ENCODE measurements at regions not wholly inside any gene's neighbourhood (a gene's known extent, or its start where the extent isn't known, plus 50 kb on each side); places are given as distances from the start of the nearest gene placed in this dataset.

DNA sequence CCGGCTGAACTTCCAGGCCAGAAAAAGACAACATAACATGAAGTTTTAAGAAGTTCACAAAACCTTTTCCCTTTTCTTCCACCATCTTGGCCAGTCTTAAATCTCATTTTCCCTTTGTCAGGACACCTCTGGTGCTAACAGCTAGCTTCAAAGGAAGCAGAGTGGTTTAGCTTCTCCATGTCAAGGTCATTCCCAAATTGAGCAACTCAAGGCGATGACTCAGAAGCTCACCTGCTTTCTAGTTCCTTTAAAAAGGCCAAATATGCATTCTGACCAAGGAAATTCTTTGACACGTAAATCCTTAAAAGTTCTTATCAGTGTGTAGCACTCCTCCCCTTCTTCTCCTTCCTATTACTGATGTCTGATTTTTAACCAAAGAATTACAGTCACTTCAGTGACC lies 69.6 kb upstream of the VGLL2 start:
- H3K9me3 ChIP-seq (ENCODE audit: control insufficient read depth in 2 of 3, insufficient read depth in 1 of 3, low read length in 3 of 3) = no peaks in the 10 kb centered on the region
- no peak for DNase-seq
- no peaks in the 10 kb centered on the region for H3K36me3 ChIP-seq (ENCODE audit: control insufficient read depth in 2 of 3, insufficient read depth in 3 of 3, low read length in 3 of 3)
- no peaks in the 10 kb centered on the region for H3K4me1 ChIP-seq (ENCODE audit: control insufficient read depth in 2 of 3, insufficient read depth in 2 of 3, low read depth in 1 of 3, low read length in 3 of 3)
- no peak overlapping the region for H3K27ac ChIP-seq (ENCODE audit: low read depth in 2 of 2, low read length in 2 of 2)
- no peak for FAIRE-seq
- TF ChIP-seq, protein P1, sequence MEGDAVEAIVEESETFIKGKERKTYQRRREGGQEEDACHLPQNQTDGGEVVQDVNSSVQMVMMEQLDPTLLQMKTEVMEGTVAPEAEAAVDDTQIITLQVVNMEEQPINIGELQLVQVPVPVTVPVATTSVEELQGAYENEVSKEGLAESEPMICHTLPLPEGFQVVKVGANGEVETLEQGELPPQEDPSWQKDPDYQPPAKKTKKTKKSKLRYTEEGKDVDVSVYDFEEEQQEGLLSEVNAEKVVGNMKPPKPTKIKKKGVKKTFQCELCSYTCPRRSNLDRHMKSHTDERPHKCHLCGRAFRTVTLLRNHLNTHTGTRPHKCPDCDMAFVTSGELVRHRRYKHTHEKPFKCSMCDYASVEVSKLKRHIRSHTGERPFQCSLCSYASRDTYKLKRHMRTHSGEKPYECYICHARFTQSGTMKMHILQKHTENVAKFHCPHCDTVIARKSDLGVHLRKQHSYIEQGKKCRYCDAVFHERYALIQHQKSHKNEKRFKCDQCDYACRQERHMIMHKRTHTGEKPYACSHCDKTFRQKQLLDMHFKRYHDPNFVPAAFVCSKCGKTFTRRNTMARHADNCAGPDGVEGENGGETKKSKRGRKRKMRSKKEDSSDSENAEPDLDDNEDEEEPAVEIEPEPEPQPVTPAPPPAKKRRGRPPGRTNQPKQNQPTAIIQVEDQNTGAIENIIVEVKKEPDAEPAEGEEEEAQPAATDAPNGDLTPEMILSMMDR (IDR thresholded peaks at IDR 0.05; ENCODE audit: borderline replicate concordance, extremely low read depth, insufficient read depth) = no peak
- no peak overlapping the region for H3K4me3 ChIP-seq (ENCODE audit: low read length in 3 of 3)
- H3K9ac ChIP-seq (ENCODE audit: low read length in 3 of 3) = no peak overlapping the region
- no peaks in the 10 kb centered on the region for H3K27me3 ChIP-seq (ENCODE audit: control insufficient read depth, insufficient read depth, low read length)
- intact Hi-C loops (cut with DNase I) = no loop called here

DNA sequence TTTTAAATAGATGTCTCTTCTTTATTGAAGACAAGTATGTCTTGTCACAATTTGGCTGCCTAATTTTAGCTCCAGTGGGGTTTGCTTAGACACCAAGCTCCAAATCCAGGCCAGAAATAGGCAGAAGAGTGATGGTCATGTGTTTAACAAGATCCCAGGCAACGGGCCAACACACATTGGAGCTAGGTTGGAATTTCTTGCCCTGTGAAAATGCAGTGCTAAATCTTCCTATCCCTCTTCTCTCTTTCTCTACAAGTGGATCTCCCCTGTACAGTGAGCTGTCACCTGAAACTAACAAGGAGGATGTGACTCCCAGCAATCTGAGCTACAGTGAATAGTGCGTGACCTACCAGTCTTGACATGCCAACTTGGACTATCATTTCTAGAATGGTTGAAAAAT lies 65.3 kb upstream of the VGLL2 start:
- H3K4me1 ChIP-seq (ENCODE audit: control insufficient read depth in 2 of 3, insufficient read depth in 2 of 3, low read depth in 1 of 3, low read length in 3 of 3) = no peaks in the 10 kb centered on the region
- H3K9ac ChIP-seq (ENCODE audit: low read length in 3 of 3) = no peak overlapping the region
- H3K4me3 ChIP-seq (ENCODE audit: low read length in 3 of 3) = no peak overlapping the region
- H3K27ac ChIP-seq (ENCODE audit: low read depth in 2 of 2, low read length in 2 of 2) = no peak overlapping the region
- no peaks in the 10 kb centered on the region for H3K36me3 ChIP-seq (ENCODE audit: control insufficient read depth in 2 of 3, insufficient read depth in 3 of 3, low read length in 3 of 3)
- H3K9me3 ChIP-seq (ENCODE audit: control insufficient read depth in 2 of 3, insufficient read depth in 1 of 3, low read length in 3 of 3) = no peaks in the 10 kb centered on the region
- peak in 2 of 5 donors; percentile 25 to 26 for DNase-seq
- no peak for FAIRE-seq
- no peaks in the 10 kb centered on the region for H3K27me3 ChIP-seq (ENCODE audit: control insufficient read depth, insufficient read depth, low read length)
- intact Hi-C loops (cut with DNase I) = no loop called here
- TF ChIP-seq, protein P1 (IDR thresholded peaks at IDR 0.05; ENCODE audit: borderline replicate concordance, extremely low read depth, insufficient read depth) = no peak

DNA sequence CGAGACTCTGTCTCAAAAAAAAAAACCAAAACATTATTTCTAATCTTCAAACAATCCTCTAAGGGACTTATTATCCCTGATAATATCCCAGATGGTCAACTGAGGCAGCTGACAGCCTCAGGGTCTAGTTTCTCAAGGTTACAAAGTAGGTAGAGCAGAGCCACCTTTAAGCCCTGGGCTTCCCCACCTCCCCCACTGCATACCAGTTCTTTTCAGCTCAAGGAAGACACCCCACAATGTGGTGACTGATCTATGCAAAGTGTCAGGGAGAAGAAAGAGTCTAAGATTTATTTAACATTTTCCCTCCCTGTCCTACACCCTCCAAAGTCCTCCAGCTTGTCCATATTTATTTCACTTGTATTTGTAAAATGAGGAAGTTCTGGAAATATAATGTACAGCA lies 60.5 kb upstream of the VGLL2 start:
- no peak for FAIRE-seq
- Histone ChIP-seq H3K4me3 (ENCODE audit: low read length in 3 of 3) (no peak overlapping the region), H3K27me3 (ENCODE audit: control insufficient read depth, insufficient read depth, low read length) (no peaks in the 10 kb centered on the region), H3K9ac (ENCODE audit: low read length in 3 of 3) (no peak overlapping the region), H3K4me1 (ENCODE audit: control insufficient read depth in 2 of 3, insufficient read depth in 2 of 3, low read depth in 1 of 3, low read length in 3 of 3) (no peaks in the 10 kb centered on the region), H3K36me3 (ENCODE audit: control insufficient read depth in 2 of 3, insufficient read depth in 3 of 3, low read length in 3 of 3) (no peaks in the 10 kb centered on the region), H3K27ac (ENCODE audit: low read depth in 2 of 2, low read length in 2 of 2) (no peak overlapping the region), H3K9me3 (ENCODE audit: control insufficient read depth in 2 of 3, insufficient read depth in 1 of 3, low read length in 3 of 3) (no peaks in the 10 kb centered on the region)
- DNase-seq = no peak
- intact Hi-C loops (cut with DNase I) = no loop called here
- TF ChIP-seq, protein P1 (IDR thresholded peaks at IDR 0.05; ENCODE audit: borderline replicate concordance, extremely low read depth, insufficient read depth) = no peak

DNA sequence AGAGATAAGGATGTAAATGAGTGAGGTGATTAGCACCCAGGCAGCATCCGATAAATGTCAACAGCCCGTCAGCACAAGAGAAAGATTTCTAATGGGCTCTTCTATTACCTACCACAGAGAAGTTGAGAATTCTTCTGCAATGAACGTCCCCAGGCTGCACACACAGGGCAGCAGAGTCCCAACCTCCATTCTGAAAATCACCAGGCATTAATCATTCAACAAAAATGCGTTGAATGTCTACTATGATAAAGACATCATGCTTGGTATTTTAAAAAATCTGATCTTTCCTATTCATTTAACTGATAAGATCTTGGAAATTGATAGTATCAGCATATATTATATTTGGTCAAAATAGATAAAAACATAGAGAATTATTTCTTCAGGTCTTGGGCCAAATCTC lies 59.5 kb upstream of the VGLL2 start:
- Histone ChIP-seq H3K4me1 (ENCODE audit: control insufficient read depth in 2 of 3, insufficient read depth in 2 of 3, low read depth in 1 of 3, low read length in 3 of 3) (no peaks in the 10 kb centered on the region), H3K9ac (ENCODE audit: low read length in 3 of 3) (no peak overlapping the region), H3K4me3 (ENCODE audit: low read length in 3 of 3) (no peak overlapping the region), H3K27ac (ENCODE audit: low read depth in 2 of 2, low read length in 2 of 2) (no peak overlapping the region), H3K36me3 (ENCODE audit: control insufficient read depth in 2 of 3, insufficient read depth in 3 of 3, low read length in 3 of 3) (no peaks in the 10 kb centered on the region), H3K27me3 (ENCODE audit: control insufficient read depth, insufficient read depth, low read length) (no peaks in the 10 kb centered on the region), H3K9me3 (ENCODE audit: control insufficient read depth in 2 of 3, insufficient read depth in 1 of 3, low read length in 3 of 3) (no peaks in the 10 kb centered on the region)
- FAIRE-seq (no peak), DNase-seq (no peak)
- intact Hi-C loops (cut with DNase I) = no loop called here
- TF ChIP-seq, protein P1 (IDR thresholded peaks at IDR 0.05; ENCODE audit: borderline replicate concordance, extremely low read depth, insufficient read depth) = no peak

Measured in kidney (tissue), 13 donors.